HG03066 (cell line): ENCODE measurements at regions not wholly inside any gene's neighbourhood (a gene's known extent, or its start where the extent isn't known, plus 50 kb on each side); places are given as distances from the start of the nearest gene placed in this dataset.
"Not testable (repeated sequence)": the region's sequence is repeated elsewhere in the genome, so short reads cannot be mapped to it uniquely, and the experiment has no call there.

Source experiments
- ATAC-seq: cut with Tn5 transposase; IDR thresholded peaks from one replicate; pipeline ENCODE4 v1.9.1; 2021; ENCODE audit warnings: low read depth; ENCODE audit not compliant: unreplicated experiment

DNA sequence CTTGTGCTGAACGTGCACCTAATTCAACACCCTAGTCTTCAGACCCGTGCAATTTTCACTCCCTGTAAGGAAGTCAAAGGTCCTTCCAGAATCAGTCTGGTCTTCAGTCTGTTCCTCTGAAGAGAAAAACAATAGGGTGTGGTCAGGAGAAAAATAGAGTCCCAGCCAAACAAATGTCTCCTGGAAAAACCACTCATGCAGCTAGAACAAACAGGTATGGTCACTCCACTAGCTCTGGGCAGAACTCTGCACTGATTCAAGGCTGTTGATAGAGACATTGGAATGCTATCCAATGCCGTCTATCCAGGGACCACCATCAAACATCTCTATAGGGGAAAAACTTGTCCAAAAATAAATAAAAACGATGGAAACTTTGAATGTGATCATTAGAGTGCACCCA lies 81.8 kb upstream of the MAP3K1 start:
- ATAC-seq: no peak

DNA sequence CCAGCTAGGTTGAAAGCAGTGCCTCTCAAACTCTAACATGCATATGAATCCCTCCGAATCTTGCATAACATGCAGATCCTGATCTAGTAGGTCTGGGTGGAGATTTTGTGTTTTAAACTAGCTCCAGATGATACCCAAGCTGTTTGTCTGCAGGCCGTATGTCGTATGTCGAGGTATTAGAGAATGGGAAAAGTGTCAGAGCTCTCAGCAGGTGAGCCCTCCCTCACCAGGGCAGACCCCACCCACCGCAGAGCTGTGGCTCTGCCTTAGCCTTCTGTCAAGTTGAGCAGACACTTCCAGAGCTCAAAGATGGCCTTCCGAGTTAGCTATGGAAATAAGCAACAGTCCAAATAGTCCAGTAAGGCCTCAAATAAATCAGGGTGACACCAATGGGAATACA lies 83.2 kb upstream of the MAP3K1 start:
- no peak for ATAC-seq

DNA sequence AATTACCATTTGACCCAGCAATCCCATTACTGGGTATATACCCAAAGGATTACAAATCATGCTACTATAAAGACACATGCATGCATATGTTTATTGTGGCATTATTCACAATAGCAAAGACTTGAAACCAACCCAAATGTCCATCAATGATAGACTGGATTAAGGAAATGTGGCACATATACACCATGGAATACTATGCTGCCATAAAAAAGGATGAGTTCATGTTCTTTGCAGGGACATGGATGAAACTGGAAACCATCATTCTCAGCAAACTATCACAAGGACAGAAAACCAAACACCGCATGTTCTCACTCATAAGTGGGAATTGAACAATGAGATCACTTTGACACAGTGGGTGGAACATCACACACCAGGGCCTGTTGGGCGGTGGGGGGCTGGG lies 83.9 kb upstream of the MAP3K1 start:
- ATAC-seq: not testable (repeated sequence)

DNA sequence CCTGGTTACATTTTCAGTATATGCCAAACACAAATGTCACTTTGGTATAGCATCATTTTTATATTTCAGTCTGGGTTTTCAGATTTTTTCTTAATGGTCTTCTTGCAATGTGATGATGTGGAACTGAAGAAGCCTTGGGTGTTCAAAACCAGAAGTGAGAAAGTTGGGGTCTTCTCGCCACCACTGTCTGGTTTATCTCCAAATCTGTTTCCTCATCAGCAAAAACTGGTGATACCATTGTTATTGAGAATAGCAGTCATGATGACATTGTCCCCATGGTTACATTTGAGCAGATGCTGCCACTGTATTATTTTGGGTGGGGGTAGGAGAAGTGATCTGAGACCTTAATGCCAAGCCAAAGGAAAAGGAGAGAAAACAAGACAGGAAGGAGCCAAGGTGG lies 85.9 kb upstream of the MAP3K1 start:
- no peak for ATAC-seq

DNA sequence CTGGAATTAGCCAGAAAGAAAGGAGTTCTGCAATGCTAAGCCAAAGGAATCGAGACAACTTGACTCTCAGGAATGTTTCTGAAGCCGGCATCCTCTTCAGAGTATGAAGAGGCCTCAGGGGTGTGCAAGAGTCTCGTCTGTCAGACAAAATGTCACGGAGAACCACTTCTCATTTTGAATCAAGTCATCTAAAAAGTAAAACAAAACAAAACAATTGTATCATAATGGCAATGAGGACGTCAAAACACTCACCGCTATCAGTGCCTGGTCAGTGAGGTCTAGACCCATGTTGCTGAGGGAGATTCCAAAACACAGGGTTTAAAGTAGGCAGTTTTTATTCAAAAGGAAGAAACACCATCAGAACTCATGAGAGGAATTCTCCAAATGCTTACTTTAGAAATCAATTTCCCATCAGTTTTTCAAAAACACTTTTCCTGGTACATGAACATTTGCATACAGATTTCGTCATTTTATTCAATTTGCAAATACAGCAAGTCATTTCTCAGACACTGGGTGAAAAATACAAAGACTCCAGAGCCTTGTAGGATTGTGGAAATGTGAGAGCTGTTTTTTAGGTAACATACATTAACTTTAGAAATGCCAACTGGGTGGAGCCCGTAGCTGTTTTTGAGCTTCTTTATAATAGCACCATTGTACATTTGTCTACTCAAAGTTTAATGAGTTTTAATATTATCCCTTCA lies 89.5 kb upstream of the MAP3K1 start:
- ATAC-seq: no peak

DNA sequence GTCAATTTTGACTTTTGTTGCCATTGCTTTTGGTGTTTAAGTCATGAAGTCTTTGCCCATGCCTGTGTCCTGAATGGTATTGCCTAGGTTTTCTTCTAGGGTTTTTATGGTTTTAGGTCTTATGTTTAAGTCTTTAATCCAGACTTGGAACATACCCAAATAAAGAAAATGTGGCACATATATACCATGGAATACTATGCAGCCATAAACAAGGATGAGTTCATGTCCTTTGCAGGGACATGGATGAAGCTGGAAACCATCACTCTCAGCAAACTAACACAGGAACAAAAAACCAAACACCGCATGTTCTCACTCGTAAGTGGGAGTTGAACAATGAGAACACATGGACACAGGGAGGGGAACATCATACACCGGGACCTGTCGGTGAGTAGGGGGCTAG lies 90.5 kb upstream of the MAP3K1 start:
- ATAC-seq: not testable (repeated sequence)

DNA sequence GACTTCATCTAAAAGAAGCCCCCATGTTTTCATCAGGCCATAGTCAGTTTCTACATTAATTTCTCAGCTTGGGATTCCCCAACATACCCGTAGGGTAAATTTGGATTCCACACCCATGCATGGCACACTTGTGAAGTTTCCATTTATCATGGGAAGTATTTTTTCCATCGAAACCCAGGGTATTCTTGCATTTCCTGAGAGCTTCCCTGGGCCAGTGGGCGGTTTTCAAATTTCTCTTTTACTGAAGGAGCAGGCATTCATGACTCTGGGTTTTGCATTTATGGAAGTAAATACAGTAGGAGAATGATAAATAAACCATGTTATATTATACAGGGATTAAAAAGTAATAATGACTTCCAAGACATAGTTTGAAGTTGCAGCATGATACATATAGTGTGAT lies 93.0 kb upstream of the MAP3K1 start:
- no peak for ATAC-seq

DNA sequence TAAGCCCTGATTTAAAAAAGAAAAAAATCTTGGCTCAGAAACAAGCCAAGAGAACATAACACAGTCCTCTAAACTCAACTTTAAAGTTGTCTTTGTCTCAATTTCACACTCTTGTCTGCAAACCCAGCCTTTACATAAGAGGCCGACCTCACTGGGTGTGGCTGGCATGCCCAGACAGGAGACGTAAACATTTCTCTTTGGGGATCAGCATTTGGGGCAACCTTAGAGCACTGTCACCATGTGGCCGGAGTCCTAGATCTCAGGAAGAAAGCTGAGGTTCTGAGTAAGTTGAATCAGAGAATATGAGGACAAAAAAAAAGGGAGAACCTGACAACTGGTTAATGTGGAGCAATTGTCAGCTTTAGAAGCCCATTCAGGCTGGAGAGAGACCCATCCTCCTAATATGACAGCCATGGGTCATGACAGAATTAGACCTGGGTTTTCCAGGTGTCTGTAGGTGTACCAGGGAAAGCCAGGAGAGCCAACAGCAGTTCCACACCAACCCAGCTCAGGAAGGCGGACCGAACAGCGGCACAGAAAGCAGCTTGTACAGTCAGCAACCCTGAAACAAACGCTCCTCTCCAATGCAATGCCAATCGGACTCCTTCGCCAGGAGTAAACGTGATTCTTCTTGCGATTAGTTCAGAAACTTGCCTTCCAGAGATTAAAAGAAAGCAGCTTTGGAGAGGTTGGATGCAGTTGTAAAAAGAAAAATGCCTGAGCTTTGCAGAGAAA lies 97.9 kb upstream of the MAP3K1 start:
- no peak for ATAC-seq

DNA sequence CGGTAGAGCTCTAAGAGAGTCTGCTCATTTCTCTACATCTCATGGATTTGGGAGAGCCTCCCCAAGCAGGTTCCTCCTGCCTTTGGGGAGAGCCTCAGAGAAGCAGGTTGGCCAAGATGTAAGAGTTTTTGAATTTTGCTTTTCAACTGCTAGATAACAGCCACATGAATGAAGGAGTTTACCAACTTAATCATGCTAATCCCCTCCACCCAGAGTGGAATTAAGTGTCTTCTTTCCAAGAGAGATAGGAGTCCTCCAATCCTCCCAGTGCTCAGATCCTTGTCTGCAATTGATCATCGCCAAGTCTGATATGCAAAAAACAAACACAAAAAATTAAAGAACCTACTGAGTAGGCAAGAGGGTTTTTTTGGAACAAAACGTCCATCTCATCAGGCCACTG lies 99.4 kb upstream of the MAP3K1 start:
- ATAC-seq: no peak

DNA sequence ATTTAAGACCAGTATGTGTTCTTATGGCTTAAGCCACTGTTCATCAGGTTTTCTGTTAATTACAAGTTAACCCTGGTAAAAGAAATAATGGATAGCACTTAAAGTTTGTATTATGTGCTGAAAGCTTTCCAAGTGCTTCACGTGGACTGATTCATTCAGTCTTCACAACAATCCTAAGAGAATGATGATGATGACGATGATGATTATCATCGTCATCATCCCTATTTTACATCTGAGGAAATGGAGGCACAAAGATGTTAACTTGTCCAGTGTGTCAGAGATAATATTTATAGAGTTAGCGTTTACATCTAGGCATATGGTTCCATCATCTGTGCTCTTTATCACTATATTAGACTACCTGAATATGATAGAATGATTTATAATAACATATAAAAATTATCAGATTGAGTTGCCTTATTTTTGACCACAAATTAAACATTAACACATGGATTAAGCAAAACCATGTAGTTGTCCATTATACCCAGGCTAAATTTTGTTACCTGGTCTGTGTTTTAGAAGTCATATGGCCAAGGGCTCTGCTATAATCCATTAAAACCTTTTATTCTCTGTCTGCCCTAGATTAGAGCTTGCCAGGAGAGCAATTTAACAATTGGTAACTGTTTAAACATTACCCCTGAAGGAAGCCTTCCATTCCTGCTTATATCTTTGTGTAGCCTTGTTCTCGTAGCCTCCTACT lies 102.3 kb upstream of the MAP3K1 start:
- ATAC-seq: no peak

DNA sequence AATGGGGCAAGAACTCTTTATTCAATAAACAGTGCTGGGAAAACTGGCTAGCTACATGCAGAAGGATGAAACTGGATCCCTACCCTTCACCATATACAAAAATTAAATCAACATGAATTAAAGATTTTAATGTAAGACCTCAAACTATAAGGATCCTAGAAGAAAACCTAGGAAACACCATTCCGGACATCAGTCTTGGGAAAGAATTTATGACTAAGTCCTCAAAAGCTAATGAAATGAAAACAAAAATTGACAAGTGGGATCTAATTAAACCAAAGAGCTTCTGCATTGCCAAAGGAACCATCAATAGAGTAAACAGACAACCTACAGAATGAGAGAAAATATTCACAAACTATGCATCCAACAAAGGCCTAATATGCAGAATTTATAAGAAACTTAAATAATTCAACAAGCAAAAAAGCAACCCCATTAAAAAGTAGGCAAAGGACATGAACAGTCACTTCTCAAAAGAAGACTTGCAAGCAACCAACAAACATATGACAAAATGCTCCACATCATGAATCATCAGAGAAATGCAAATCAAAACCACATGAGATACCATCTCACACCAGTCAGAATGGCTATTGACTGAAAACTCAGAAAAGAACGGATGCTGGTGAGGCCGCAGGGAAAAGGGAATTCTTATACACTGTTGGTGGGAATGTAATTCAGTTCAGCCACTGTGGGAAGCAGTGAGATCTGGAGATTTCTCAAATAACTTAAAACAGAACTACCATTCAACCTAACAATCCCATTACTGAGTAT lies 104.3 kb upstream of the MAP3K1 start:
- ATAC-seq: no peak

DNA sequence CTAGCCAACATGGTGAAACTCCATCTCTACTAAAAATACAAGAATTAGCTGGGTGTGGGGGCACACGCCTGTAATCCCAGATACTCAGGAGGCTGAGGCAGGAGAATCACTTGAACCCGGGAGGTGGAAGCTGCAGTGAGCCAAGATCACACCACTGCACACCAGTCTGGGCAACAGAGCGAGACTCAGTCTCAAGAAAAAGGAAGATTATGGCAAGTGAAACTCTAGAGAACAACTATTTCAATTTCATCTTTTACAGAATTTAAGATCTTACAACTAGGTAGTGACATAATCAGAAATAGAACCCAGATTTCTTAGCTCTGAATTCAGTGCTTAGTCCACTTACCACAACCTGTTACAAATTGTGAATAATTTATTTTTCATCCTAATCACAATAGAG lies 108.8 kb upstream of the MAP3K1 start:
- no peak for ATAC-seq

DNA sequence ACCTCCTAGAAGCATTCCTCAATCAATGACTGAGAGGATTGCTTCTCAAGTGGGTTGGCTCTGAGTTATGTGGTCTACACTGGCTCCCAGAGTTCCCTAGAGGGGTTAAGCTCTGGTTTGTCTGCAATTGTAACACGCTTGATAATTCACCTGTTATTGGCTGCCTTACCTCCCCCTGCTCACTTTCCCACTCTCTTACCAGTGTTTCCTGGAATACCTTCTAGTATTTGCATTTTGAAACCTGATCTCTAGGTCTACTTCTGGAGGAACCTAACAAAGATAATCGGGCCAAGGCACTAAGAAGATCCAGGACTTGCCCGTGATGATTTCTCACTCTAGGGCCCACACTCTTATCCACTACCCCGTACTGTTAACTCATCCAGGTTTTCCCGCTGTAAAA lies 110.1 kb upstream of the MAP3K1 start:
- no peak for ATAC-seq

DNA sequence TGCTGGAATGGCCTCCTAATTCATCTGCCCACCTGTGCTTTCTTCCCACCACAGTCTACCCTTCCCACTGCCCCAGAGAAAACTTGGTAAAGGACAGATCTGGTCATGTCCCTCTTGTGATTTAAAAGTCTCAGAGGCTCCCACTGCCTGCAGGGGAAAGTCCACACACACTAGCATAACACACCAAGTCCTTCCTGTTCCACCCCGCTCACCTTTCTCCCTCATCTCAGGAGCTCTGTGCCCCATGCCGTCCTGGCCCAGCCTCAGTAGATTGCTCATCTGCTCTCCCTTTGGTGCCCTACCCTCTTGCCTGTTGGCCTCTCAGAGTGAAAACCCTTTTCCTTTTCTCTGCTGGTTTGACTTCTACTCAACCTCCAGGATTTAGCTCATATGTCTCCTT lies 111.4 kb upstream of the MAP3K1 start:
- ATAC-seq: no peak

DNA sequence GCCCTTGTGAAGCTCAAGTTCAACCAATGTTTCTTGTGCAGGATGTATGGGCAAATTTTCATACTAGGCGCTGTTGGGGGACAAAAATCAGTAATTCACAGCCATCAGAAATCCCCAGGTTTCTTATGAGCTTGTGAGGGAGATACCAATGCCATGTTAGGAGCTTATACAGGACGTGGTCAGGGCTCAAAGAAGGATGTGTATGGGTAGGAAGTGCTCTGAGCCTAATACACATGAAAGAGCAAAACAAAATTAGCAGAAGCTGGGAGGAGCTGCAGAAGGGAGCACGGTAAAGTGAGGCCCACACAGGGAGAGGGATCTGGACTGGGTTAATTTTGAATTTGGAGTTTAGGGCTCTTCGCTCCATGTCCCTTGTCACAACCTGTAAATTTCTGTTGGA lies 114.6 kb upstream of the MAP3K1 start:
- no peak for ATAC-seq

DNA sequence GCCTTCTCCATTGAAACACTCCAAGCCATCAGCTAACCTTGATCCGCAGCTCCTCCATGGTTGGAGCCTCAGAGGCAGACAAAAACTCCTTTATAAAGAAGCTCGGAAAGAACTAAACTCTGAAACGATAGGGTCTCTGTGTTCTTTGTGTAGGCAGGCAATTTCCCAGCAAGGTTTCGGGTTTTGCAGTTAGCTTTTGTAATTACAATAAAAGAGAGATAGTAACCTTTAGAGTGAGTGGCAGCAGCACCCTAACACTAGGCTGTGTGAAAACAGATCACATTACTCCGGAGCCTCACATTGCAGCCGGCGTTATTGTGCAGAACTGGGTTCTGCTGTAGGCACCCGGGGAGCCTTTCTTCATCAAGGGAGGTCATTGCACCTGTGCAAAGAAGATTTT lies 115.8 kb upstream of the MAP3K1 start:
- no peak for ATAC-seq

DNA sequence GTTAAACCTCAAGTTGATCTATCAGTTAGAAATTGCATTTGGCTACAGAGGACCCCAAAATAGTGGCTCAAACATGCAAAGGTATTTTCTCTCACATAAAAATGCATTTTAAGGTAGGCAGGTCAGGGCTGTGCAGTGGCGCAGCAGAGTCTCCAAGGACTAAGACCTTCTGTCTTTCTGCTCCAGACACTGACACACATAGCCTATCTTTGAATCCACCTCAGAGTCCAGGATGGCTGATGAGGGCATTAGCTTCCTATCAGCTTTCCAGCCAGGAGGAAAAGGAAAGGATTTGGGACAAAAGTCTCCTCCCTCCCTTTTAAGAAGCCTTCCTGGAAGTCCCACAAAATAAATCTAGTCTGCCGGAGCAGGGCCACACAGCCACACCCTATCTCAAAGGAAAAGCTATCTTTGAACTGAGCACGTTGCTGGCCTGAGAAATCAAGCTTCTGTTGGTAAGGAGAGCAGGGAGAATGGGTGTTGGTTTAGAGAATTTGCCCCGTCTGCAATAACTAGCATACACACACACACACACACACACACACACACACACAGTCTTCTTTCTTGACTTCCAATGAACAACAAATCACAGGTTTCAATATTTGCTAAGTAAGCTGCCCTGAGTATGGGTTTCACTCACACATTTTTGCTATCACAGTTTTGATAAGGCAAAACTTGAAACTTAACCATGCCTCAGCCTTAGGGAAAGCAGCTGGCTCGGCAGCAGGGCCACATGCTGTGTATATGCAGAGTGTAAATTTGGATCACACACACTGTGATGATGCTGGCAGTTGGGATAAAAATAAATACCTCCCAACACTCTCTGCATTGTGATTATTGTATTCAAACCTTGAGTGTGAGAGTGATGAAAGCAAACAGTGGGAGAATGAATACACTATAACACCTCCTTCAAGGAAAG lies 116.6 kb upstream of the MAP3K1 start:
- no peak for ATAC-seq

DNA sequence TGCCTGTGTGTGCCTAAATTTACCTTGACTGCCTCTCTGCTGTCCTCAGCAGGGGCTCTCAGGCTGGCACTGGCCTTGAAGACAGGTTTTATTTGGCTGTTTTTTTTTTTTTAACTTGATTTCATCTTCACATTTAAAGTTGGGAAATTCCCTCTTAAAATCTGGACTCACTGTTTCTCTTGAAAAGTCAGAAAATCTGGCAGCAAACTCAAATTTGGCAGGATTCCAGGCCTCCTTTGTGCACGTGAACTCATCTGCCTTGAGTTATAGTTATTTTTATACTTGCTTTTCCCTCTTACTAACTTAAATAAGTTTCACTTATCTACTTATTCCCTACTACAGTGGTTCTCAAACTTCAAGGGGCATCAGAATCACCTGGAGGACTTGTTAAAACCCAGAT lies 118.4 kb upstream of the MAP3K1 start:
- ATAC-seq: no peak

DNA sequence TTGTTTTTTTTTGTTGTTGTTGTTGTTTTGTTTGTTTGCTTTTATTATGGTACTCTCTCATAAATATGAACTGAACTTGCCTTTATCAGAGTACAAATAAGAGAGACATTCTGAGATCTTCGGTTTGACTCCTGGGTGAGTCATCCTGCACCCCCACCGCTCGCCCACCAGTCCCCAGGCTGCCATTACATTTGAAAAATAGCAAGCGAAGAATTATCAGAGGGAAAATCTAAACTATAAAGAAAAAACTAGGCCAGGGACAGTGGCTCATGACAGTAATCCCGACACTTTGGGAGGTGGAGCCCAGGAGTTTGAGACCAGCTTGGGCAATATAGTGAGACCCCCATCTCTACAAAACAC lies 122.1 kb upstream of the MAP3K1 start:
- no peak for ATAC-seq
